ENCODE measurements at regions not wholly inside any gene's neighbourhood (a gene's known extent, or its start where the extent isn't known, plus 50 kb on each side); places are given as distances from the start of the nearest gene placed in this dataset.

DNA sequence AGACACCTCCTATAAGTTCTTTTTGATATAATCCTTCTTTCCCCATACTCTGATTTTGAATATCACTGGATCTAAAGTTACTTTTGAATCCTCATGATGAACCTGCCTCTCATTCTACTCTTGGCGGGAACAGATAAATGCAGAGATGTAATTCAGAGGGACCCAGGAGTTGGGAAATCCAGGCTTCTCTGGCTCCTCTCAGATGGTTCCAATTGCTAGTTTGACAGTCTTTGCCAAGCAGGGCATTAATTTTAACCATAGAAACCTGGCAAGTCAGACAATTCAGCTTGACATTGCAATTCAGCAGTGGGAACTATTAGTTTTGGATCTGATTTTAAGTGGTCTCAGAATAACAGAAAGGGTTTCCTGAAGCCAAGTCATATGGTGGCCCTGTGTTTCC is 67.3 kb upstream of the KLF12 start (continued):
- TF ChIP-seq, protein P1, sequence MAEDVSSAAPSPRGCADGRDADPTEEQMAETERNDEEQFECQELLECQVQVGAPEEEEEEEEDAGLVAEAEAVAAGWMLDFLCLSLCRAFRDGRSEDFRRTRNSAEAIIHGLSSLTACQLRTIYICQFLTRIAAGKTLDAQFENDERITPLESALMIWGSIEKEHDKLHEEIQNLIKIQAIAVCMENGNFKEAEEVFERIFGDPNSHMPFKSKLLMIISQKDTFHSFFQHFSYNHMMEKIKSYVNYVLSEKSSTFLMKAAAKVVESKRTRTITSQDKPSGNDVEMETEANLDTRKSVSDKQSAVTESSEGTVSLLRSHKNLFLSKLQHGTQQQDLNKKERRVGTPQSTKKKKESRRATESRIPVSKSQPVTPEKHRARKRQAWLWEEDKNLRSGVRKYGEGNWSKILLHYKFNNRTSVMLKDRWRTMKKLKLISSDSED (CRISPR knock-in tag; IDR thresholded peaks at IDR 0.05): no peak
- TF ChIP-seq PHF5A (CRISPR knock-in tag; IDR thresholded peaks at IDR 0.05; ENCODE audit: low read depth, unreplicated experiment): no peak

DNA sequence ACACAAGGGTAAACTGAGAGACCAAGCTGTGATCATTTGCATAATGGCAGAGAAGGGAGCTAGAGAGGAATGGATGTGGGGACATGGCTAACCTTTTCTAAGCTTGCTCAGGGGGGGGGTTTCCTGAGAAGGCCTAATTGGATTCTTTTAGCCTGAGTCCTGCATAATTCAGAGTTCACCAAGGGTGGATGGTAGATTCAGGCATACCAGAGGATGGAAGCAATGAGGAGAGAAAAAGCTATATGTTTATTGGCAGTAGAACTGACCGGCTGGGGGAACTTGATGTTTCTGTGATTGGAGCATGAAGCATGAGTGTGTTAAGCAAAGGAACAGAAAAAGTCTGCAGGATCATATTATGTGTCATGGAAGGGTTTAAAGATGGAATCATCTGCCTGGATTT is 65.9 kb upstream of the KLF12 start:
- CTCF ChIA-PET (ENCODE audit: low intra/inter-chr PET ratio, low total read pairs): no interaction called here
- in situ Hi-C loops (cut with HindIII; ENCODE audit: extremely low pct_ligation_motif_present, low pct_unique_long_range_greater_than_20kb): no loop called here
- ATAC-seq: no peak
- TF ChIP-seq, protein P2, sequence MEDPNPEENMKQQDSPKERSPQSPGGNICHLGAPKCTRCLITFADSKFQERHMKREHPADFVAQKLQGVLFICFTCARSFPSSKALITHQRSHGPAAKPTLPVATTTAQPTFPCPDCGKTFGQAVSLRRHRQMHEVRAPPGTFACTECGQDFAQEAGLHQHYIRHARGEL (CRISPR knock-in tag; IDR thresholded peaks at IDR 0.05): no peak
- TF ChIP-seq, protein P3, sequence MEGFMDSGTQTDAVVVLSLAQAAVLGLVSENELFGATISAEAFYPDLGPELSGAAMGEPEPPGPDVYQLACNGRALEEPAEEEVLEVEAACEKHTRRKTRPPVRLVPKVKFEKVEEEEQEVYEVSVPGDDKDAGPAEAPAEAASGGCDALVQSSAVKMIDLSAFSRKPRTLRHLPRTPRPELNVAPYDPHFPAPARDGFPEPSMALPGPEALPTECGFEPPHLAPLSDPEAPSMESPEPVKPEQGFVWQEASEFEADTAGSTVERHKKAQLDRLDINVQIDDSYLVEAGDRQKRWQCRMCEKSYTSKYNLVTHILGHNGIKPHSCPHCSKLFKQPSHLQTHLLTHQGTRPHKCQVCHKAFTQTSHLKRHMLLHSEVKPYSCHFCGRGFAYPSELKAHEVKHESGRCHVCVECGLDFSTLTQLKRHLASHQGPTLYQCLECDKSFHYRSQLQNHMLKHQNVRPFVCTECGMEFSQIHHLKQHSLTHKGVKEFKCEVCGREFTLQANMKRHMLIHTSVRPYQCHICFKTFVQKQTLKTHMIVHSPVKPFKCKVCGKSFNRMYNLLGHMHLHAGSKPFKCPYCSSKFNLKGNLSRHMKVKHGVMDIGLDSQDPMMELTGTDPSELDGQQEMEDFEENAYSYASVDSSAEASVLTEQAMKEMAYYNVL (CRISPR knock-in tag; IDR thresholded peaks at IDR 0.05; ENCODE audit: borderline replicate concordance): no peak
- TF ChIP-seq GTF3A (CRISPR knock-in tag; conservative IDR thresholded peaks at IDR 0.05): no peak
- TF ChIP-seq, protein P4, sequence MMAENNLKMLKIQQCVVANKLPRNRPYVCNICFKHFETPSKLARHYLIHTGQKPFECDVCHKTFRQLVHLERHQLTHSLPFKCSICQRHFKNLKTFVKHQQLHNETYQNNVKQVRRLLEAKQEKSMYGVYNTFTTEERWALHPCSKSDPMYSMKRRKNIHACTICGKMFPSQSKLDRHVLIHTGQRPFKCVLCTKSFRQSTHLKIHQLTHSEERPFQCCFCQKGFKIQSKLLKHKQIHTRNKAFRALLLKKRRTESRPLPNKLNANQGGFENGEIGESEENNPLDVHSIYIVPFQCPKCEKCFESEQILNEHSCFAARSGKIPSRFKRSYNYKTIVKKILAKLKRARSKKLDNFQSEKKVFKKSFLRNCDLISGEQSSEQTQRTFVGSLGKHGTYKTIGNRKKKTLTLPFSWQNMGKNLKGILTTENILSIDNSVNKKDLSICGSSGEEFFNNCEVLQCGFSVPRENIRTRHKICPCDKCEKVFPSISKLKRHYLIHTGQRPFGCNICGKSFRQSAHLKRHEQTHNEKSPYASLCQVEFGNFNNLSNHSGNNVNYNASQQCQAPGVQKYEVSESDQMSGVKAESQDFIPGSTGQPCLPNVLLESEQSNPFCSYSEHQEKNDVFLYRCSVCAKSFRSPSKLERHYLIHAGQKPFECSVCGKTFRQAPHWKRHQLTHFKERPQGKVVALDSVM (CRISPR knock-in tag; IDR thresholded peaks at IDR 0.05): no peak
- TF ChIP-seq, protein P5, sequence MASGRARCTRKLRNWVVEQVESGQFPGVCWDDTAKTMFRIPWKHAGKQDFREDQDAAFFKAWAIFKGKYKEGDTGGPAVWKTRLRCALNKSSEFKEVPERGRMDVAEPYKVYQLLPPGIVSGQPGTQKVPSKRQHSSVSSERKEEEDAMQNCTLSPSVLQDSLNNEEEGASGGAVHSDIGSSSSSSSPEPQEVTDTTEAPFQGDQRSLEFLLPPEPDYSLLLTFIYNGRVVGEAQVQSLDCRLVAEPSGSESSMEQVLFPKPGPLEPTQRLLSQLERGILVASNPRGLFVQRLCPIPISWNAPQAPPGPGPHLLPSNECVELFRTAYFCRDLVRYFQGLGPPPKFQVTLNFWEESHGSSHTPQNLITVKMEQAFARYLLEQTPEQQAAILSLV (CRISPR knock-in tag; IDR thresholded peaks at IDR 0.05; ENCODE audit: borderline replicate concordance): no peak
- TF ChIP-seq, protein P6, sequence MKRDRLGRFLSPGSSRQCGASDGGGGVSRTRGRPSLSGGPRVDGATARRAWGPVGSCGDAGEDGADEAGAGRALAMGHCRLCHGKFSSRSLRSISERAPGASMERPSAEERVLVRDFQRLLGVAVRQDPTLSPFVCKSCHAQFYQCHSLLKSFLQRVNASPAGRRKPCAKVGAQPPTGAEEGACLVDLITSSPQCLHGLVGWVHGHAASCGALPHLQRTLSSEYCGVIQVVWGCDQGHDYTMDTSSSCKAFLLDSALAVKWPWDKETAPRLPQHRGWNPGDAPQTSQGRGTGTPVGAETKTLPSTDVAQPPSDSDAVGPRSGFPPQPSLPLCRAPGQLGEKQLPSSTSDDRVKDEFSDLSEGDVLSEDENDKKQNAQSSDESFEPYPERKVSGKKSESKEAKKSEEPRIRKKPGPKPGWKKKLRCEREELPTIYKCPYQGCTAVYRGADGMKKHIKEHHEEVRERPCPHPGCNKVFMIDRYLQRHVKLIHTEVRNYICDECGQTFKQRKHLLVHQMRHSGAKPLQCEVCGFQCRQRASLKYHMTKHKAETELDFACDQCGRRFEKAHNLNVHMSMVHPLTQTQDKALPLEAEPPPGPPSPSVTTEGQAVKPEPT (CRISPR knock-in tag; IDR thresholded peaks at IDR 0.05; ENCODE audit: low read depth): no peak
- TF ChIP-seq RFX1 (IDR thresholded peaks at IDR 0.05): no peak
- TF ChIP-seq, protein P7, sequence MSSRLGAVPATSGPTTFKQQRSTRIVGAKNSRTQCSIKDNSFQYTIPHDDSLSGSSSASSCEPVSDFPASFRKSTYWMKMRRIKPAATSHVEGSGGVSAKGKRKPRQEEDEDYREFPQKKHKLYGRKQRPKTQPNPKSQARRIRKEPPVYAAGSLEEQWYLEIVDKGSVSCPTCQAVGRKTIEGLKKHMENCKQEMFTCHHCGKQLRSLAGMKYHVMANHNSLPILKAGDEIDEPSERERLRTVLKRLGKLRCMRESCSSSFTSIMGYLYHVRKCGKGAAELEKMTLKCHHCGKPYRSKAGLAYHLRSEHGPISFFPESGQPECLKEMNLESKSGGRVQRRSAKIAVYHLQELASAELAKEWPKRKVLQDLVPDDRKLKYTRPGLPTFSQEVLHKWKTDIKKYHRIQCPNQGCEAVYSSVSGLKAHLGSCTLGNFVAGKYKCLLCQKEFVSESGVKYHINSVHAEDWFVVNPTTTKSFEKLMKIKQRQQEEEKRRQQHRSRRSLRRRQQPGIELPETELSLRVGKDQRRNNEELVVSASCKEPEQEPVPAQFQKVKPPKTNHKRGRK (CRISPR knock-in tag; IDR thresholded peaks at IDR 0.05): no peak
- no peak for TF ChIP-seq RAD21 (CRISPR knock-in tag; IDR thresholded peaks at IDR 0.05)
- TF ChIP-seq RAD51 (IDR thresholded peaks at IDR 0.05; ENCODE audit: borderline replicate concordance): no peak
- no peak for TF ChIP-seq TBX3 (IDR thresholded peaks at IDR 0.05; ENCODE audit: borderline replicate concordance)

More for the DNA sequence above, 65.9 kb upstream of the KLF12 start:
- Histone ChIP-seq H3K27ac (ENCODE audit: extremely low read length, insufficient read depth, low read length) (no peak overlapping the region), H3K27me3 (ENCODE audit: control insufficient read depth in 1 of 2, insufficient read depth in 2 of 2, low read length in 2 of 2) (no peaks in the 10 kb centered on the region), H4K20me1 (ENCODE audit: insufficient read depth, low read length) (no peaks in the 10 kb centered on the region), H3K9ac (ENCODE audit: insufficient read depth, low read depth, low read length) (no peak overlapping the region), H3K79me2 (ENCODE audit: insufficient read depth, low read length) (no peaks in the 10 kb centered on the region), H2AFZ (ENCODE audit: low read length) (no peak overlapping the region), H3K4me2 (ENCODE audit: low read depth, low read length) (no peak overlapping the region), H3K36me3 (replicated peaks in 1 of 2; ENCODE audit: control insufficient read depth in 1 of 2, insufficient read depth in 2 of 2, low read length in 2 of 2) (no peaks in the 10 kb centered on the region), H3K4me1 (ENCODE audit: insufficient read depth, low read length) (no peaks in the 10 kb centered on the region), H3K9me3 (ENCODE audit: low read length) (no peaks in the 10 kb centered on the region), H3K4me3 (replicated peaks in 1 of 3; ENCODE audit: insufficient read depth in 1 of 3, low read depth in 2 of 3, low read length in 3 of 3) (no peak overlapping the region)
- no peak for DNase-seq (ENCODE audit: low spot score)
- BruUV-seq (replicated peaks): no TSS peak
- WGBS (ENCODE audit: low lambda C conversion rate): 89% methylated on average over 1 of the region's 1 CpG
- POLR2A ChIA-PET: no interaction called here
- no peak for FAIRE-seq
- intact Hi-C loops (cut with micrococcal nuclease; ENCODE audit: unreplicated experiment): no loop called here
